CD4-positive, alpha-beta T cell (primary cell): ENCODE measurements at regions not wholly inside any gene's neighbourhood (a gene's known extent, or its start where the extent isn't known, plus 50 kb on each side); places are given as distances from the start of the nearest gene placed in this dataset.

Source experiments
- ATAC-seq: fragments of 200-7000 bp; cut with Tn5 transposase; one replicate; pipeline ENCODE4 v1.10.0; 2022; ENCODE audit warnings: mild to moderate bottlenecking; ENCODE audit not compliant: poor library complexity
- CTCF ChIA-PET: fragments of 350-600 bp; sonication (Branson Sonifier 250); formaldehyde crosslinking; loops from one replicate; lab custom pipeline; 2021; ENCODE audit warnings: antibody characterized with exemption, inconsistent platforms; lab: Charles Lee
- POLR2A ChIA-PET: fragments of 350-600 bp; sonication (Branson Sonifier 250); formaldehyde crosslinking; loops from one replicate; lab custom pipeline; 2021; ENCODE audit warnings: antibody characterized with exemption, inconsistent platforms; lab: Charles Lee
- DNase-seq, 14 experiments: peaks; one replicate each; pipeline ENCODE4 v3.0.0-alpha.2; 2013 to 2020; ENCODE audit warnings: mixed read lengths in 2 of 14
- H3K27ac ChIP-seq, 2 donors: one replicate each; pipeline versions ENCODE4 v1.5.1 to v1.7.0; 2013; ENCODE audit warnings: low read length in 2 of 2, low read depth in 1 of 2, mild to moderate bottlenecking in 1 of 2
- H3K27me3 ChIP-seq, 2 experiments: 1 replicate in 1 of 2; 2 replicates in 1 of 2; pipeline versions ENCODE4 v1.6.1 to v1.7.0; 2013; ENCODE audit warnings: low read length in 2 of 2, control low read depth in 1 of 2, mild to moderate bottlenecking in 1 of 2, moderate library complexity in 1 of 2; ENCODE audit not compliant: insufficient read depth in 2 of 2, control insufficient read depth in 1 of 2
- H3K36me3 ChIP-seq: one replicate; pipeline ENCODE4 v1.6.1; 2013; ENCODE audit warnings: low read length, control low read depth; ENCODE audit not compliant: insufficient read depth
- H3K4me1 ChIP-seq: one replicate; pipeline ENCODE4 v1.6.1; 2013; ENCODE audit warnings: low read length, control low read depth; ENCODE audit not compliant: insufficient read depth
- H3K4me3 ChIP-seq: one replicate; pipeline ENCODE4 v1.5.1; 2013; ENCODE audit warnings: mild to moderate bottlenecking, low read length, moderate library complexity
- H3K9me3 ChIP-seq, 2 experiments: 1 replicate in 1 of 2; 2 replicates in 1 of 2; pipeline versions ENCODE4 v1.6.1 to v1.7.0; 2013; ENCODE audit warnings: low read length in 2 of 2, mild to moderate bottlenecking in 2 of 2, control low read depth in 1 of 2, moderate library complexity in 1 of 2; ENCODE audit not compliant: control insufficient read depth in 1 of 2, insufficient read depth in 1 of 2
- H3K27ac Mint-ChIP-seq: one replicate; pipeline ENCODE4 v1.8.0; 2020; ENCODE audit warnings: mixed read lengths
- H3K27me3 Mint-ChIP-seq: one replicate; pipeline ENCODE4 v1.8.0; 2021; ENCODE audit warnings: mixed read lengths
- H3K36me3 Mint-ChIP-seq: one replicate; pipeline ENCODE4 v1.8.0; 2021; ENCODE audit warnings: low read depth, mixed read lengths
- H3K4me1 Mint-ChIP-seq: one replicate; pipeline ENCODE4 v1.8.0; 2021; ENCODE audit warnings: low read depth, mixed read lengths
- H3K4me3 Mint-ChIP-seq: one replicate; pipeline ENCODE4 v1.8.0; 2020; ENCODE audit warnings: mild to moderate bottlenecking, mixed read lengths
- H3K9me3 Mint-ChIP-seq: one replicate; pipeline ENCODE4 v1.8.0; 2020; ENCODE audit warnings: mixed read lengths
- intact Hi-C, 2 experiments: fragments of 100-400 bp; cut with DNase I in 1 of 2; cut with micrococcal nuclease in 1 of 2; formaldehyde crosslinking; loops; one replicate each; pipeline versions ENCODE4 v1.15.1 to v1.9.0; 2023 to 2025; cut with DNase I, micrococcal nuclease
- TF ChIP-seq, protein P1 (sequence below): fragments of 200-600 bp; IDR thresholded peaks from one replicate; pipeline ENCODE4 v1.8.0; 2022; ENCODE audit warnings: antibody characterized with exemption, mild to moderate bottlenecking

DNA sequence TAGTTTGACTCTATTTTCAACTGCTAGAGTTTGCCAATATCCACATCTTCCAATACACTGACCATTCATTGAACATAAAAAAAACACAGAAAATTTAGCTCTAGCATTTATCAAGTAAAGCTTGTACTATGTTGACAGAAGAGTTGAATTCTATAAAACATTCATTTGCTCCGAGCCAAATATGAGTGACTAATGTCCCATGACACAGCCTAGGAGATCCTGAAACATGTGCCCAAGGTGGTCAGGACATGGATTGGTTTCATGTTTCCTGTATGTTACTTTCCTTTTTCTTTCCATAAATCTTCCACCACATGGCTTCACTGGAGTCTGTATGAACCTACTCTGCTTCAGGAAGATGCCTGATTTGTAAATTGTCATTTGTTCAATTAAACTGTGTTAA, 122.4 kb upstream of the PRDM9 start:
- H3K9me3 ChIP-seq = peaks cover 0 to 10% of the 10 kb centered on the region in 2 experiments
- Mint-ChIP-seq H3K4me3 (no peak overlapping the region), H3K4me1 (no peaks in the 10 kb centered on the region), H3K9me3 (peaks cover 13% of the 10 kb centered on the region), H3K36me3 (no peaks in the 10 kb centered on the region), H3K27ac (no peak overlapping the region), H3K27me3 (no peaks in the 10 kb centered on the region)
- H3K4me3 ChIP-seq = no peak overlapping the region
- no peaks in the 10 kb centered on the region for H3K36me3 ChIP-seq
- H3K27ac ChIP-seq = no peak overlapping the region
- intact Hi-C loops = no loop called here
- ATAC-seq (no peak), DNase-seq (no peak)
- CTCF ChIA-PET = no interaction called here
- H3K27me3 ChIP-seq = no peaks in the 10 kb centered on the region
- POLR2A ChIA-PET = no interaction called here
- TF ChIP-seq, protein P1, sequence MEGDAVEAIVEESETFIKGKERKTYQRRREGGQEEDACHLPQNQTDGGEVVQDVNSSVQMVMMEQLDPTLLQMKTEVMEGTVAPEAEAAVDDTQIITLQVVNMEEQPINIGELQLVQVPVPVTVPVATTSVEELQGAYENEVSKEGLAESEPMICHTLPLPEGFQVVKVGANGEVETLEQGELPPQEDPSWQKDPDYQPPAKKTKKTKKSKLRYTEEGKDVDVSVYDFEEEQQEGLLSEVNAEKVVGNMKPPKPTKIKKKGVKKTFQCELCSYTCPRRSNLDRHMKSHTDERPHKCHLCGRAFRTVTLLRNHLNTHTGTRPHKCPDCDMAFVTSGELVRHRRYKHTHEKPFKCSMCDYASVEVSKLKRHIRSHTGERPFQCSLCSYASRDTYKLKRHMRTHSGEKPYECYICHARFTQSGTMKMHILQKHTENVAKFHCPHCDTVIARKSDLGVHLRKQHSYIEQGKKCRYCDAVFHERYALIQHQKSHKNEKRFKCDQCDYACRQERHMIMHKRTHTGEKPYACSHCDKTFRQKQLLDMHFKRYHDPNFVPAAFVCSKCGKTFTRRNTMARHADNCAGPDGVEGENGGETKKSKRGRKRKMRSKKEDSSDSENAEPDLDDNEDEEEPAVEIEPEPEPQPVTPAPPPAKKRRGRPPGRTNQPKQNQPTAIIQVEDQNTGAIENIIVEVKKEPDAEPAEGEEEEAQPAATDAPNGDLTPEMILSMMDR = no peak
- no peaks in the 10 kb centered on the region for H3K4me1 ChIP-seq

- H3K4me3 Mint-ChIP-seq = no peak overlapping the region
- Histone ChIP-seq H3K9me3 (peaks cover 0 to 7% of the 10 kb centered on the region in 2 experiments), H3K27ac (no peak overlapping the region), H3K4me1 (no peaks in the 10 kb centered on the region), H3K27me3 (no peaks in the 10 kb centered on the region), H3K4me3 (no peak overlapping the region), H3K36me3 (no peaks in the 10 kb centered on the region)
- intact Hi-C loops = no loop called here
- H3K27me3 Mint-ChIP-seq = no peaks in the 10 kb centered on the region
- ChIA-PET POLR2A (no interaction called here), CTCF (no interaction called here)
- no peak for DNase-seq
- TF ChIP-seq, protein P1 = no peak
- no peaks in the 10 kb centered on the region for H3K4me1 Mint-ChIP-seq
- no peak overlapping the region for H3K27ac Mint-ChIP-seq
- no peaks in the 10 kb centered on the region for H3K36me3 Mint-ChIP-seq
- ATAC-seq = no peak
- peaks cover 12% of the 10 kb centered on the region for H3K9me3 Mint-ChIP-seq
These were observed 135.2 kb upstream of the PRDM9 start for GRCh38 chr5:23372177-23372576.

- no peak for DNase-seq
- H3K4me3 Mint-ChIP-seq = no peak overlapping the region
- no peak for ATAC-seq
- TF ChIP-seq, protein P1 = no peak
- no peaks in the 10 kb centered on the region for H3K4me1 Mint-ChIP-seq
- Histone ChIP-seq H3K4me3 (no peak overlapping the region), H3K4me1 (no peaks in the 10 kb centered on the region), H3K27me3 (no peaks in the 10 kb centered on the region), H3K27ac (no peak overlapping the region), H3K36me3 (no peaks in the 10 kb centered on the region), H3K9me3 (no peaks in the 10 kb centered on the region)
- H3K36me3 Mint-ChIP-seq = no peaks in the 10 kb centered on the region
- H3K27me3 Mint-ChIP-seq = no peaks in the 10 kb centered on the region
- peaks cover 8% of the 10 kb centered on the region for H3K9me3 Mint-ChIP-seq
- CTCF ChIA-PET = no interaction called here
- POLR2A ChIA-PET = no interaction called here
- no peak overlapping the region for H3K27ac Mint-ChIP-seq
- intact Hi-C loops = no loop called here
These were observed 139.0 kb upstream of the PRDM9 start for GRCh38 chr5:23368393-23368792.
